Mesendoderm (in vitro differentiated cells): ENCODE measurements at regions not wholly inside any gene's neighbourhood (a gene's known extent, or its start where the extent isn't known, plus 50 kb on each side); places are given as distances from the start of the nearest gene placed in this dataset.

Source experiments
- DNase-seq: peaks from one replicate; pipeline ENCODE4 v3.0.0; 2013
- H2AK5ac ChIP-seq: 2 replicates; pipeline ENCODE4 v1.6.1; 2013; ENCODE audit warnings: low read length, inconsistent platforms
- H2BK120ac ChIP-seq: 2 replicates; pipeline ENCODE4 v1.6.1; 2013; ENCODE audit warnings: low read depth, mild to moderate bottlenecking, low read length, moderate library complexity, mixed read lengths
- H2BK15ac ChIP-seq: replicated peaks from 2 replicates; pipeline ENCODE4 v1.6.1; 2013; ENCODE audit warnings: low read depth, mild to moderate bottlenecking, moderate library complexity
- H2BK5ac ChIP-seq: 2 replicates; pipeline ENCODE4 v1.6.1; 2013; ENCODE audit warnings: low read length, inconsistent platforms
- H3K18ac ChIP-seq: 2 replicates; pipeline ENCODE4 v1.6.1; 2013; ENCODE audit warnings: mild to moderate bottlenecking, low read length, mixed read lengths
- H3K23ac ChIP-seq: one replicate; pipeline ENCODE4 v1.6.1; 2013; ENCODE audit warnings: low read length
- H3K27ac ChIP-seq: 2 replicates; pipeline ENCODE4 v1.5.1; 2013; ENCODE audit warnings: low read depth, mild to moderate bottlenecking, inconsistent platforms, low read length, moderate library complexity
- H3K27me3 ChIP-seq: 2 replicates; pipeline ENCODE4 v1.6.1; 2013; ENCODE audit warnings: low read length, control low read depth, mild to moderate bottlenecking, inconsistent platforms; ENCODE audit not compliant: insufficient read depth, poor library complexity
- H3K36me3 ChIP-seq: 2 replicates; pipeline ENCODE4 v1.6.1; 2013; ENCODE audit warnings: low read length, inconsistent platforms; ENCODE audit not compliant: control insufficient read depth, insufficient read depth
- H3K4ac ChIP-seq: one replicate; pipeline ENCODE4 v1.6.1; 2013; ENCODE audit warnings: low read depth, mild to moderate bottlenecking, low read length, moderate library complexity
- H3K4me1 ChIP-seq: 2 replicates; pipeline ENCODE4 v1.6.1; 2013; ENCODE audit warnings: low read depth, low read length, inconsistent platforms; ENCODE audit not compliant: control insufficient read depth
- H3K4me2 ChIP-seq: 2 replicates; pipeline ENCODE4 v1.6.1; 2013; ENCODE audit warnings: low read length
- H3K4me3 ChIP-seq: 2 replicates; pipeline ENCODE4 v1.5.1; 2013; ENCODE audit warnings: mild to moderate bottlenecking, low read length
- H3K56ac ChIP-seq: one replicate; pipeline ENCODE4 v1.6.1; 2013; ENCODE audit warnings: low read length
- H3K79me1 ChIP-seq: 2 replicates; pipeline ENCODE4 v1.6.1; 2013; ENCODE audit warnings: low read length, inconsistent platforms
- H3K79me2 ChIP-seq: 2 replicates; pipeline ENCODE4 v1.6.1; 2013; ENCODE audit warnings: mild to moderate bottlenecking, low read length; ENCODE audit not compliant: control insufficient read depth, insufficient read depth
- H3K9ac ChIP-seq: 2 replicates; pipeline ENCODE4 v1.6.1; 2013; ENCODE audit warnings: low read length, inconsistent platforms
- H4K5ac ChIP-seq: one replicate; pipeline ENCODE4 v1.6.1; 2013; ENCODE audit warnings: low read length
- H4K8ac ChIP-seq: one replicate; pipeline ENCODE4 v1.6.1; 2013; ENCODE audit warnings: low read depth, mild to moderate bottlenecking, control low read depth, low read length, moderate library complexity
- WGBS: extraction: QIAGEN DNeasy Blood & Tissue Kit; methylation state at CpG from one replicate; pipeline ENCODE4 v1.1.7; 2013; ENCODE audit warnings: low lambda C conversion rate, missing lambda C conversion rate; ENCODE audit not compliant: insufficient coverage; ENCODE audit errors: extremely low coverage; 5-methylcytosine and 5-hydroxymethylcytosine counted together

DNA sequence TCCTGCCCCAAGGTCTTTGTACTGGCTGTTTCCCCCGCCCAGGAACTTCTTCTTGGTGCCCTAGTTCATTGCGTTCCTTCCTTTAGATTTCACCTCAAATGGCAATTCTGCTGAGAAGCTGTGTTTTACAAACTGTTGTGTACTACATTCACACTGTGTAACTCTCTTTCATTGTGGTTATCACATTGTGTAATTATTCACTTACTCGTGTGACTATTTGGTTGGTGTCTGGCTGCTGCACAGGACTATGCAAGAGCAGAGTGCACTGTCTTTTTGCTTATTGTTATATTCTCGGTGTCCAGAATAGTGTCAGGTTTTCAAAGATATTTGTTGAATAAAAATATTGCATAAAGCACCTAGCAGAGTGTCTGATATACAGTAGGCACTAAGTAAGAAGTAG is 177.2 kb upstream of the PRICKLE1 start:
- Histone ChIP-seq H3K9ac (no peak overlapping the region), H3K36me3 (no peaks in the 10 kb centered on the region), H3K4ac (no peak overlapping the region), H2BK15ac (no peak overlapping the region), H3K79me1 (no peaks in the 10 kb centered on the region), H2AK5ac (no peak overlapping the region), H3K4me1 (peaks cover 6% of the 10 kb centered on the region), H3K18ac (peak overlapping the region; percentile 84), H3K56ac (no peak overlapping the region), H3K4me3 (no peak overlapping the region), H2BK120ac (no peak overlapping the region), H3K27ac (no peak overlapping the region), H3K27me3 (no peaks in the 10 kb centered on the region), H3K79me2 (no peaks in the 10 kb centered on the region), H4K8ac (no peak overlapping the region), H3K4me2 (no peak overlapping the region), H2BK5ac (no peak overlapping the region), H4K5ac (no peak overlapping the region), H3K23ac (no peak overlapping the region)
- WGBS, result no CpG with 5 or more reads among the region's 4 CpGs
- DNase-seq, result no peak

DNA sequence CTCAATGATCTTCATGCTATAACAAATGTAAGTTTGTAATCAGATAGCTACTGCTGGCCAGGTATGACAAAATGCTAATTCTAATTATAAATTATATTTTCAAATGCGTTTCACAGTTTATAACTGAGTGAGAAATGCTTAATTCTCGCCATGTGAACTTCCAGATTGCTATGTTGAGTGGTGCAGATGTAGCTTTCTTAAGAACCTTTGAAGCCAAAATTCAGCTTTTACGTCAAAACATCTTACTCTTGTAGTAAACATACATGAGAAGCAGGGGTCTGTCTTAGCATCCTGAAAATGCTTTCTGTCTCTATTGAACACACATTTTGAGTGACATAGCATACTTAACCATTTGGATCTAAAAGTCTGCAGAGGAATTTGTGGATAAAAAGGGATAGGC is 176.5 kb upstream of the PRICKLE1 start:
- no peak overlapping the region for H3K4me2 ChIP-seq
- no peak overlapping the region for H2BK5ac ChIP-seq
- H2AK5ac ChIP-seq, result no peak overlapping the region
- H3K9ac ChIP-seq, result no peak overlapping the region
- no peaks in the 10 kb centered on the region for H3K27me3 ChIP-seq
- no peak overlapping the region for H3K18ac ChIP-seq
- H3K56ac ChIP-seq, result no peak overlapping the region
- no peak overlapping the region for H2BK120ac ChIP-seq
- H2BK15ac ChIP-seq, result no peak overlapping the region
- H4K8ac ChIP-seq, result no peak overlapping the region
- no peaks in the 10 kb centered on the region for H3K36me3 ChIP-seq
- no peak for DNase-seq
- no peaks in the 10 kb centered on the region for H3K79me1 ChIP-seq
- H3K23ac ChIP-seq, result no peak overlapping the region
- no peak overlapping the region for H3K4me3 ChIP-seq
- no peak overlapping the region for H3K4ac ChIP-seq
- no peaks in the 10 kb centered on the region for H3K79me2 ChIP-seq
- WGBS, result no CpG with 5 or more reads among the region's 3 CpGs
- no peak overlapping the region for H3K27ac ChIP-seq
- H4K5ac ChIP-seq, result no peak overlapping the region
- H3K4me1 ChIP-seq, result peaks cover 6% of the 10 kb centered on the region

DNA sequence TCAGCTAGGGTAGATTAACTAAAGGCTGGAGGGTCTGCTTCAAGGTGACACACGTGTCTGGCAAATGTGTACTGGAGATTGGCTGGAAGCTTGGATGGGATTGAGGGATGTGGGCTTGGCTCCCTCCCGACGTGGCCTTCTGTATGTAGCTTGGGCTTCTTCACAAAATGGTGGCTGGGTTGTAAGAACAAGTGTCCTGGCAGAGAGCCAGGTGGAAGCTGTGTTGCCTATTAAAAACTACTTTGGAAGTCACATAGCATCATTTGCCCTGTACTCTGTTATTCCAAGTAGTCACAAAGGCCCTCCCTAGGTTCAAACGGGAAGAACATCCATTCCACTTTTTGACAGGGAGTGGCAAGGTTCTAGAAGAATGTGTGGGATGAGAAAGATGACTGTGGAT is 174.1 kb upstream of the PRICKLE1 start:
- H3K4me2 ChIP-seq, result no peak overlapping the region
- no peak overlapping the region for H2AK5ac ChIP-seq
- H2BK15ac ChIP-seq, result no peak overlapping the region
- no CpG with 5 or more reads among the region's 4 CpGs for WGBS
- H3K79me2 ChIP-seq, result no peaks in the 10 kb centered on the region
- H3K4ac ChIP-seq, result no peak overlapping the region
- H3K79me1 ChIP-seq, result no peaks in the 10 kb centered on the region
- no peak for DNase-seq
- H3K4me1 ChIP-seq, result peaks cover 2% of the 10 kb centered on the region
- H3K4me3 ChIP-seq, result no peak overlapping the region
- no peak overlapping the region for H3K23ac ChIP-seq
- H4K8ac ChIP-seq, result no peak overlapping the region
- no peak overlapping the region for H2BK120ac ChIP-seq
- H4K5ac ChIP-seq, result no peak overlapping the region
- no peak overlapping the region for H3K56ac ChIP-seq
- H3K36me3 ChIP-seq, result no peaks in the 10 kb centered on the region
- H2BK5ac ChIP-seq, result no peak overlapping the region
- no peaks in the 10 kb centered on the region for H3K27me3 ChIP-seq
- H3K9ac ChIP-seq, result no peak overlapping the region
- no peak overlapping the region for H3K27ac ChIP-seq
- H3K18ac ChIP-seq, result no peak overlapping the region

DNA sequence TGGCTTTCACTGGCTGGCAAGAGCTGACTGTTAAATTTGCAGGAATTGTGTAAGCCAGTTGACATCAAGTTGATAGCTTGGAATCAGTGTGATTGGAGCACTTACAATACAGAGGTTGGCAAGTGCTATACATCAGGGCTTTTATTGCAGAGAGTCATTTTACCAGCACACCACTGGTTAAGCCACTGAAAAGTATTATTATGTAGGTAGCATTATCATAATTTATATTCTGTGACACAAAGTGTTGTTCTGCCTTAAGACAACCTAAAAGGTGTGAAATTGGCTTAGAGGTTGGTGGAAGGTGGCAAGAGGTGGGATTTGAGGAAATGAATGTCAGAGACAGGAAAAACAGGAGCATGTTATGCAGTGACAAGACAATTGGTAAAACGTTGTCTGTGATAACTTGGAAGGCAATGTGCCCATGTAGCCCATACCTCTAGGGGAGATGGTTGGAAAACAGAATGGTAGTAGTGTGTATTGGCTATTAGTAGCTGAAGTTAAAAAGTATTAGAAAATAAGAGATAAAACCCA is 172.9 kb upstream of the PRICKLE1 start:
- no CpG with 5 or more reads among the region's 1 CpG for WGBS
- Histone ChIP-seq H2BK5ac (no peak overlapping the region), H2AK5ac (no peak overlapping the region), H3K23ac (no peak overlapping the region), H4K8ac (no peak overlapping the region), H3K4ac (no peak overlapping the region), H3K27me3 (no peaks in the 10 kb centered on the region), H3K79me1 (no peaks in the 10 kb centered on the region), H3K4me1 (peaks cover 5% of the 10 kb centered on the region), H3K27ac (no peak overlapping the region), H3K36me3 (no peaks in the 10 kb centered on the region), H3K79me2 (no peaks in the 10 kb centered on the region), H2BK15ac (no peak overlapping the region), H3K18ac (no peak overlapping the region), H3K4me2 (no peak overlapping the region), H4K5ac (no peak overlapping the region), H3K4me3 (no peak overlapping the region), H3K56ac (peak overlapping the region; percentile 20), H3K9ac (no peak overlapping the region), H2BK120ac (no peak overlapping the region)
- no peak for DNase-seq

DNA sequence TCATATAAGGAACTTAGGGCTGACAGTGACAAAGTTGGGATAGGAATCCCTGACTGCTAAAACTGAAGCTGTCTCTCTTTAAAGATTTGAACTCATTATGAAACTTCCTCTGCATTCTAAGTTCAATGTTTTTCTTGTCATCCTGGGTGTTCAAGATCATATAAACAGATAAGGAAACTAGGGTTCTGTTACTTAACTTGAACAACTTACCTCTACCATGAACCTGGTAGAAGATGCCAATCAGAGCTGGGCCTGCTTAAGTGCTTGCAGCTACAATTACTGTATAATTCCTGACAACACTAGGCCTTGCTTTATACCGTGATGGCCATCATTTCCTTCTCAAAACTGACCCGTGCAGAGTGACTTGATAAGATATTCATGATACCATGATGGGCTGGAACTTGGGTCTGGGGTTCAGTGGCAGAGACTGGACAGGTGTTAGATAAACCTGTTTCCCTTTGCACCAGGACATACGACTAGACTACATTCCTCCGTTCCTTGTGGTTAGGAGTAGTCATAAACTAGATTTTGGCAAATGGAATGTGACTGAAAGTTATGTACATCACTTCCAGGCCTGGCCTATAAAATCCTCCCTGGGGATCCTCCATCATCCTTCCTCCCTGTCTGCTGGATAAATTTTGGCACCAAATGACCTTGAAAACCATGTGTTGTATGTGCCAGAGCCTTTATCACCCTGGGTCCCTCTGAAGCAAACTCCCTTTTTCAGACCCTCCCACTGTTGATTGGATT is 172.2 kb upstream of the PRICKLE1 start:
- Histone ChIP-seq H3K23ac (no peak overlapping the region), H3K56ac (no peak overlapping the region), H3K4me1 (peaks cover 8% of the 10 kb centered on the region), H3K4ac (no peak overlapping the region), H2BK5ac (no peak overlapping the region), H3K79me2 (no peaks in the 10 kb centered on the region), H3K36me3 (no peaks in the 10 kb centered on the region), H2BK15ac (peak overlapping the region; percentile 41), H3K79me1 (no peaks in the 10 kb centered on the region), H4K5ac (no peak overlapping the region), H3K27ac (no peak overlapping the region), H4K8ac (no peak overlapping the region), H2AK5ac (no peak overlapping the region), H3K9ac (no peak overlapping the region), H2BK120ac (no peak overlapping the region), H3K27me3 (no peaks in the 10 kb centered on the region), H3K18ac (no peak overlapping the region), H3K4me3 (no peak overlapping the region), H3K4me2 (no peak overlapping the region)
- no peak for DNase-seq
- WGBS, result no CpG with 5 or more reads among the region's 4 CpGs

DNA sequence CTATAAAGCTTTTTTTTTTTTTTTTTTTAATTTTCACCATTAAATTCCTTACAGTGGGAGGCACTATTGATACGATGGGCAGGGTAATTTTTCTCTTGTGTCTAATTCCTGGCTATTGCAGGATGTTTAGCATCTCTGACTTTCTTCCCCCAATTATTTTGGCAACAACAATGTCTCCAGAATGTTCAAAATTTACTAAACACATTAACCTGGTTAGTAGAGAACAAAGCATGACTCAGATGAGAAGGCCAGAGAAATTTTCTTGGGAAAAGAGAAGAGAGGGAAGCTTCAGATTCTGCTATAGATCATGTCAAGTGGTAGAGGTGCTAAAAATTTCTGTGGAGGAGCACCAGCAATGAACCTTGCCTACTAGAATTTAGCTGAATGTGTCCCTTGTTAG is 171.5 kb upstream of the PRICKLE1 start:
- H3K18ac ChIP-seq, result peak overlapping the region; percentile 42
- no peak overlapping the region for H3K56ac ChIP-seq
- H3K79me1 ChIP-seq, result no peaks in the 10 kb centered on the region
- H3K4me2 ChIP-seq, result no peak overlapping the region
- H2BK120ac ChIP-seq, result no peak overlapping the region
- no peaks in the 10 kb centered on the region for H3K36me3 ChIP-seq
- H3K4me1 ChIP-seq, result peaks cover 8% of the 10 kb centered on the region
- no peak overlapping the region for H4K5ac ChIP-seq
- no peak overlapping the region for H3K4ac ChIP-seq
- no peak overlapping the region for H2AK5ac ChIP-seq
- H3K4me3 ChIP-seq, result no peak overlapping the region
- H3K79me2 ChIP-seq, result no peaks in the 10 kb centered on the region
- no peak overlapping the region for H3K27ac ChIP-seq
- no CpG with 5 or more reads among the region's 1 CpG for WGBS
- no peak overlapping the region for H4K8ac ChIP-seq
- no peak for DNase-seq
- no peak overlapping the region for H3K23ac ChIP-seq
- H3K27me3 ChIP-seq, result no peaks in the 10 kb centered on the region
- H3K9ac ChIP-seq, result no peak overlapping the region
- H2BK15ac ChIP-seq, result no peak overlapping the region
- no peak overlapping the region for H2BK5ac ChIP-seq
